GDM1 (cell line): ENCODE measurements at regions not wholly inside any gene's neighbourhood (a gene's known extent, or its start where the extent isn't known, plus 50 kb on each side); places are given as distances from the start of the nearest gene placed in this dataset.
"Not testable (repeated sequence)": the region's sequence is repeated elsewhere in the genome, so short reads cannot be mapped to it uniquely, and the experiment has no call there.

Source experiments
- DNase-seq: peaks from one replicate; lab custom pipeline; 2025; lab: John Stamatoyannopoulos, UW

DNA sequence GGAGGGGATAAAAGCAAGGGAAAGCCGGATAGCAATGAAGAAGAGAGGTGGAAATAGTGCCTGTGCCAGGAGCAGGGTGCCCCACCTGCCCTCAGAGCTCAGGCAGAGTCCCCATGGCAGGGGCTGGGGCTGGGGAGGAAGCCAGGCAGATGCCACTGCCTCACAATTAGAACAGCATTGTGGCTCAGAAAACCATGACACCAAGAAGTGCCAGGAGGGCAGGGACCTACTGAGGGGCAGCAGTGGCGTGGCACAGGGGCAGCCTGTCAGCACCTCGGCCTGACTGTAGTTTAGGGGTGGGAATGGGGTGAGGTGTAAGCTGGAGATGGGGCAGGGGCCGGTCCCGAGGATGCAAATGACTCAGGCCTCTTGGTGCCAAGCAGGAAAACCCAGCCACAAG lies 532.1 kb upstream of the B3GAT1 start:
- DNase-seq, result no peak

DNA sequence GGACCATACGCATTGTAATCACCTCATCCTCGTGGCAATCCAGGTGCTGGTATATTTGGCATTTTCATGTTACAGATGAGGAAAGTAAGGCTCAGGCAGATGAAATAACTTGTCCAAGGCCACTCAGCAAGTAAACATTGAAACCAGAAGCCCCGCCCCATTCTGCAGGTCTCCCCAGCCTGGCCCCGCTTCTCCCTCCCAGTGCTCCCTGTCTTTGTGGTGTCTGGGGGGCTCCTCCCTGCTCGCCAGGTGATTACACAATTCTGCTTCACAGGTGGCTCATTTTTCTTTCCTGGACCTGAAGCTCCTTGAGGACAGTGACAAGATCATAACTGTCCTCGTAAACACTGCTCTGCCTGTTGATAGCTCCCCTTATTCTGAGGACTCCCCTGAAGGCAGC lies 531.5 kb upstream of the B3GAT1 start:
- no peak for DNase-seq

DNA sequence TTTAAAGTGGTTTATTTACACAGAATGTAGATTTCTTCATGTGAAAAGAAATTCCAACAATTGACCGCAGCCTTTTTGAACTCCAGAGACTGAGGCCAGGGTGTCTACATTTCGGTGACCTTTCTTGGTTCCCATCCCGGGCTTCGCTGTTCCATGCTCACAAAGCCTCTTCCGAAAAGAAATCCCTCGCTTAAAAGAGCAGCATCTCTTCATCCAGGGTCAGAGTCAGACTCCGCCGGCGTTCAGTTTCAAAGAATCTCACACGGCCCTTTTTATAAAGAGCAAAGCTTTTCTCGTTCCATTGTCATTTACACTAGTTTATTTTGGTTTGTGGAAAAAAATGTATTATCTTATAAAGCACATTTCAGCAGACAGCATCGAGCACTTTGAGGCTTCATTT lies 530.6 kb upstream of the B3GAT1 start:
- no peak for DNase-seq

DNA sequence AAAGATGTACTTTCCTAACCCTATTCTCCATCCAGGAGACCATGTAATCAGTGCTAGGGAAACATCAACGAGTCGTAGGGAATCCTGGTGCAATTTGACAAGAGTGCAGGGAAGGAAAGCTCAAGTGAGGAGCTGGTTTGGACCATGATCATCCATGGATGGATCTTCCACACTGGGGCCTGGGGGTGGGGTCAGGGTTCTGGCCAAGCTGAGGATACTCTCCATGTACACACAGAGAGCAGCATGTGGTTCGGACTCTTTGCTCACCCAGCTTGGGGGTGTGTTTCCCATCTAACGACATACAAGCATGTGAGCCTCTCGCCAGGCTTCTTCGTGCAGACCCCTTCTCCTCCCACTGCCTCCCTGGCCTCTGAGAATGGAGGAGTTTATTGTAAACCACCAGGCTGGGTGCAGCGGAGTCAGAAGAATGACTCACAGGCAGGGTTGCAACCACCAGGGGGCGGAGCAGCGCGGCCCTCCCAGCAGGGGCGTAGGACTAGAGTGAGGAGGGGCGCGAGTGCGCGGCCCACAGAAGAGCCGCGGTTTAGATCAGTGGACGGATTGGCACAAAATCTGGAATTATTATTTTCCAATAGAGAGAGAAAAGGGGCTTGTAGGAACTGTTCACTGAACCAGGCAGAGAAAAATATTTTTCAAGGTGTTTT lies 530.0 kb upstream of the B3GAT1 start:
- not testable (repeated sequence) for DNase-seq

DNA sequence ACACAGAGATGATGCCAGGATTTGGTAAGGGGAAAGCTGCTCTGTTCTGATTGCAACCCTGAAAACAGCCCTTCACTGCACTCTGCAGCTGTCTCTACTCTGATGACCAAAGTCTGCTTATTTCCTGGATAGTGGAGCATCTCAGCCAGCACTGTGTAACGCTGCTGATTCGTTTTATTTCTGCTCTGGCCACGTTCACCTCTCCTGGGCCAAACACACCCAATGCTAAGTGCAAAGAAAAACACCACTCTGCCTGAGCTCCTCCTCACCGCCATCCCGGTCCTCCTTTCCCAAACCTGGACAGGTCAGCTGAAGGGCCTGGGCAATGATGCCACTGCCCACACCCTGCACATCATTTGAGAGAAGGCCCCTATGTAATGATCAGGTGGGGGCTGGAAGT lies 529.3 kb upstream of the B3GAT1 start:
- no peak for DNase-seq

DNA sequence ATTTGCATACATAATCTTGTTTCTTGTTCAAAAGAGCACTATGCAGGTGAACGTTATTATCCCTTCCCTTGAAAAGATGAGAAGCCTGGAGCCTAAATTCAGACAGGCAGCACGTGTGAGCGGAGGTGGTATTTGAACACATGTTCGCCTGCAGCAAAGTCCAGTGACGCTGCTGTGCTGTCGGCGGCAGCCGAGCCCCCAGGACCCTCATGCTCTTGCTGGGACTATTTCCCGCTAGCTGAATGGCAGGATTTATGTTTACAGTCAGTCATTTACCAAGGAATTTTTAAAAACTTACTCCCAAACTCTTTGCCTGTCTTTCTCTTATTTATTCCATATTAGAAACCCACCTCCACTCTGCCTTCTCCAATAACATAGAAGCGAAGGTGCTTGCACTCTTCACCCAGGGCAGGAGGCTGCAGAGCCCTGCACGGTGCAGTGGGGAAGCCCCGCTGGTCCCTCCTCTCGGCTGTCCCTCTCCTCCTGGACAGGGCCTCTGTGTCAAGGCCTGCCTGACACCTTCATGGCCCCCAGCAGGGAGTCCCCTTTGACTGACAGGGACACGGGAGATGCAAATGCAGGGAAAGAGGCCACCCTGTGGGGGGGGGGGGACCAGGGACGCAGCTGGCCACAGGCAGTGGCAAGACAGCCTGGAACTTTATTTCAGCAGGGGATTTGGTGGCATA lies 528.5 kb upstream of the B3GAT1 start:
- DNase-seq, result no peak

DNA sequence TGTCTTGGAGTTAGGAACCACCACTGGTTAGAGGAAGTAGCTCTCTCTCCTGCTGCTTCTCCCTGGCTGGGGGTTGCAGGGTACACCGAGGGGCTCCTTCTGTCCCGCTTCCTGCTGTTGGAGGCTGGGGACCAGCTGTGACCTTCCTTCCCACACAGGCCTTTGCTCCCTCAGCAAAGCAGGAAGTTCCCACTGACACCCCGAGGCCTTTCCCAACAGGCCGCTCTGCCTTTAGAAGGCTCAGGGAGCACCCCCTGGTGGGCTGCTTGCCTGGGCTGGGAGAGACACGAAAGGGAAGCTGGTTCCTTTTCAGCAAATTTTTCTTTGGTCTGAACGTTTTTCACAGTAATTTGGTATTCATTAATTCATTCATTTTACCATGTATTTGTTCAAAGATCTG lies 527.9 kb upstream of the B3GAT1 start:
- no peak for DNase-seq

DNA sequence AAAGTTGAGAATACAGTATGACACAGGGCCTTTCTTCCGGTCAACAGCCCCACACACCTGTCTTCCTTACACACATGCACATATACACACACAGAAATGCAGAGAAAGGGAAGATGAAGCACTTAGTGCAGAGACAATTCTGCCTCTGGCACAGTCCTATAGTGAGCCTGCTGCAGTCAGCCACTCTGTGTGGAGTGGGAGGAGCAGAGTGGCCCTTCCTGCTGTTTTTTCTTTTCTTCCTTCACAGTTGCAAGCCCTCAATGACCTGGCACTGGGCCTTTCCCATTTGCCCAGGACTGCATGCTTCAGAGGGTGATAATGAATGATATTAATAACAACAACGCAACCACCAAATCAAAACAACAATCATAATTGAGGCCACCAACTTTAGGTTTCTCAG lies 527.0 kb upstream of the B3GAT1 start:
- DNase-seq, result no peak

DNA sequence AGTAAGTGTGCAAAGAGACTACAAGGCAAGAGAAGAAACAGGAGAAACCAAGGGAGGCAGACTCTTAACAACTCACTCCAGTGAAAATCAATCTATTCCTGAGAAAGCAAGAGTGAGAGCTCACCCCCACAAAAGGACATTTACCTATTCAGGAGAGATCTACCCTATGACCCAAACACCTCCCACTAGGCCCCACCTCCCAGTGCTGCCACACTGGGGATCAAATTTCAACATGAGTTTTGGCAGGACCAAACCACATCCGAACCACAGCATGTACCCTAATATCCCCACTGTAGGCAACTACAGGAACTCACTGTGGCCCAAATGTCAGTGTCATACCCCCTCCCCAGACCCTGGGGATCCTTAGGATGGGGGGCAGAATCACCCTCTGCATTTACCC lies 526.2 kb upstream of the B3GAT1 start:
- no peak for DNase-seq

DNA sequence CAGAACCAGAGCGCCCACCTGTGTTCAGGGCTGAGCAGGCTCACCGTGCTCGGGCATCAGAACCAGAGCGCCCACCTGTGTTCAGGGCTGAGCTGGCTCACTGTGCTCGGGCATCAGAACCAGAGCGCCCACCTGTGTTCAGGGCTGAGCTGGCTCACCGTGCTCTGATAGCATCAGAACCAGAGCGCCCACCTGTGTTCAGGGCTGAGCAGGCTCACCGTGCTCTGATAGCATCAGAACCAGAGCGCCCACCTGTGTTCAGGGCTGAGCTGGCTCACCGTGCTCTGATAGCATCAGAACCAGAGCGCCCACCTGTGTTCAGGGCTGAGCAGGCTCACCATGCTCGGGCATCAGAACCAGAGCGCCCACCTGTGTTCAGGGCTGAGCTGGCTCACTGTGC lies 525.2 kb upstream of the B3GAT1 start:
- DNase-seq, result not testable (repeated sequence)

DNA sequence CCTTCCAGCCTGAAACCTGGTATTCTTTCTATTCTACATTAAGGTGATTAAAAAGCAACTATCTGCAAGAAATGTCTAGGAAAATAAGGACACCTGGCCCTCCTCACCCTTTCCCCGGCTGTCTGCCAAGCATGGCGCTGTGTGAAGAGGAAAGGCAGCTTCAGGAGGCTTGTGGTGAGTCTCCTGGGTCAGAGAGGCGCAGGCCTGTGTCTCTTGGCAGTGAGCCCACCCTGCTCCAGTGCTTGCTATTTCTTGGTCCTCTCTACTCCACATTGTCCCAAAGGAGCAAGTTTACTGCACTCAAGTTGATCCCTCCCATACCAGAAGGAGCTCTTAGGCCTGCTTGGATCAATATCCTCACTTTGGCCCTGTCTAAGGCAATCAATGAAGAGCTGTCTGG lies 520.7 kb upstream of the B3GAT1 start:
- DNase-seq, result no peak

DNA sequence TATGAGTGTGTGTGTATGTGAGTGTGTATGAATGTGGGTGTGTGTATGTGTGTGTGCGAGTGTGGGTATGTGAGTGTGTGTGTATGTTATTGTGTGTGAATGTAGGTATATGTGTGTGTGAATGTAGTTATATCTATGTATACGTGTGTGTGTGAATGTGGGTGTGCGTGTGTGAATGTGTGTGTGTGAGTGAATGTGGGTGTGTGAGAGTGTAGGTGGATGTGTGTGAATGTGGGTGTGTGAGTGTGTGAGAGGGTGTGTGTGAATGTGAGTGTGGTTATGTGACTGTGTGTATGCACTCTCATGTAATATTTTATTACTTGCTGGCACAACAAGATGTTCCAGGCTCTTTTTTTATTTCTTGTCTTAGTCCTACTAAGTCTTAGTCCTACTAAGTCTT lies 513.4 kb upstream of the B3GAT1 start:
- no peak for DNase-seq

DNA sequence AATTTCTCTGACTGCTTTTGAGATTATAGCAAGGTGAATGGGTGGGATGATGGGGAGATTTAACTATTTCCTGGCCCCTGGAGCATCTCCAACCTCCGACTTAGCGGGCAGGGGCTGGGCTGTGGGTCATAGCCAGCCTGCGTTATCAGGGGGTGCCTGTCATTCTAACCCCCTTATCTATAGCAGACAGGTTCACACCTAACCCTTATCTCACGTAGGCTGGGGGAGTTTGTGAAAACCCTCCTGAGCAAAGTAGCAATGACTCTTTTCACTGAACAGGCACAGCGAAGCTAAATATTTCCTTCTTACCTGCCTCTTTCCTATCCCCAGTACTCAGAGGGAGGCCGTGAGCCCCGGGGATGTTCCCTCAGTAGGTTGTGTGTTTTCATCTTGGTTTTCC lies 511.4 kb upstream of the B3GAT1 start:
- no peak for DNase-seq

DNA sequence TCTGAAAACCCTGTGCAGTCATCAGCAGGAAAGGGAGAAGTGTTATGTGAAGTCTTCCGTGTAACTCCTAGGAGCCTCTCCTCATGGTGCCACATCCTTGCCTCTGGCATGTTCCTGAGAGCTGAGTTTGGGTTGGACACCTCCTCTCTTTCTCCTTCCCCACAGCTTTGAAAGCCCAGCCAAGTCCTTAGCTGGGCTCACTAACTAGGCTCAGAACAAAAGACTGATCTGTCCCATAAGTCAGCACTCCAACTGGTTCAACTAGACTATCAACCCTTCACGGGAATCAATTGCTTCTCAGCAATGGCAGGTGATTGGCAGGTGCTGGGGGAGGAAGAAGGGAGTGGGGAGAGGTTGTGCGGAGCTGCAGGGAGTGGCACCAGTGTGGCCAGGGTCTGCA lies 509.9 kb upstream of the B3GAT1 start:
- DNase-seq, result no peak

DNA sequence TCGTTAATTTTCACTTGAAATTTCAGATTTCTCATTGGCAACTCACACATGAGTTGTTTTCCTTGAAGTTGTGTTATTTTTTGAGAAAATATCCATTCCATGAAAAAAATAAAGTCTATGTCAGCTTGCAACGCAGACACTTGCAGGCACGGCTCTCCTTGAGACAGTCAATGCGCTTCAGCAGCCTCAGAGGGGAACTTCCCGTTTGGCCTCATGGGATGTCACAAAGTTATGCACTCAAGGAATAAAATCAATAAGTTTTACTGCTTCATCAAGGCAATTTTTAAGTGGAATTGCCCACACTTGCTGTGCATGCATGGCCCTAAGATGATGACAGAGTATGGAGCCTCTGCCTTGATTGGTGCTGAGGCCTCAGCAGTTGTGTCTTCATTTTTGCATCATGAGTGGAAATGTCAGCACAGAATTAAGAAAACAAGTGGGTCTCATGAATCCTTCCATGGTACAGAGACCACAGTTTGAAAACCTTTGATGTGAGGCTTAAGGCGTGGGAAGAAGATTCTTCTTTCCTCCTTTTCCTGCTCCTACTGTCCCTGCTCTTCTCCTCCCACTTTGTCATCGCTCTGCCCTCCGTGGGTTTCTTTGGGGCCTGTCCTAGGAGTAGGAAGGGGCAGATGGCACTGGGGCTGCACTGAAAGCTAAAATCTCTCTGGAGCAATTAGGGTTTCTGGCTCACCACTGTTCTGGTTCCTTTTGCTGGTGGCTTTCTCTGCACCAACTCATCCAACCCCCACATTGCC lies 509.0 kb upstream of the B3GAT1 start:
- DNase-seq, result no peak

DNA sequence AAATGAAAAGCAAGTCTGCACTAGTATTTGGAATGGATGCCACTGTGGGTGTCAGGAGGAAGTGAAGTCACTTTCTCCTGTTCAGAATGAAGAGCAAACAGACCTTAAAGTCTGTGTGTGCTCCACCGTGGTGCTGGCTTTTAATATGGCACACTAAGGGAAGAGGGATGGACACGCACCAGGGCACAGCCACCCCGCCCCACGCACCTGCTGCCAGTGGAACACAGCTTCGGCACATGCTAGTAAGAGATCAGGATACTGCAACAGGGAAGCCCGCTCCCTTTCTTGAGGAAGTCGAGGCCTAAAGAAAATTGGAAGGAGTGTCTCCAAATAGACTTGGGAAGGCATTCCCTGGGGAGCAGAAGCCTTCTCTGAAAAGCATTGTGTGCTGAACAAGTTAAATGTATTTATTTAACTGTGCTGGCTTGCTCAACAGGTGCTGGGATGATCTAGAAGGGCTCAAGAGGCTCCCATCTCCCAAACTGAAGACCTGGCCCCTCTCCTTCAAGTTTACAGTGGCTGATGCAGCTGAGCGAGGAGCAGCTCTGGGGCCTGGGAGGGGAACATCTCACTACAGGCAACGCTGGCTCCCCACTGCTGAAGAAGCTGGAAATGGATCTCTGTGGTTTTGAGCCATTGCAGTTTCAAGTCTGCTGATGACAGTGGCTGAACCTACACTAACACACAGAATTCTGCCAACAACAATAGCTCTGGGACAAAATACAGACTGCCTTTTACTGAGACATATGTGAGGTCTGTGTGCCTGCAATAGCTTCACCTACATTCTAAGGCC lies 504.6 kb upstream of the B3GAT1 start:
- no peak for DNase-seq

DNA sequence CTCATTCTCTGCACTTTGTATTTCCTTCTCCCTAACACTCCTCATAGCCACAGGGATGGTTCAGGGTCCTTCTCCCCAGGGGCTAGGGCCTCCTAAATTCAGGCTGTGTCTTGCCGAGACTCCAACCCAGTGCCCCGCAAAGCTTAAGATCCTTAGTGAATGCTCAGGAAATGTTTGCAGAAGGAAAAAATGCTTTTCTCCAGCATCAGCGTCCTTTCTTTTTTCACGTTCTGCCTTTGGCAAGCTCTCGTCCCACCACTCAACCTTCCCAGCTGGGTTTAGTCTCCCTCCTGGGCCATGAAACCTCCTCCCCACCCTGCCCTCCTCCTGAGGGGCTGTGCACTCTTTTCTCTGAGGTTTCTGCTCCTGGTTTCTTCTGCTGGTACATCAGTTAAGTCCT lies 503.8 kb upstream of the B3GAT1 start:
- no peak for DNase-seq

DNA sequence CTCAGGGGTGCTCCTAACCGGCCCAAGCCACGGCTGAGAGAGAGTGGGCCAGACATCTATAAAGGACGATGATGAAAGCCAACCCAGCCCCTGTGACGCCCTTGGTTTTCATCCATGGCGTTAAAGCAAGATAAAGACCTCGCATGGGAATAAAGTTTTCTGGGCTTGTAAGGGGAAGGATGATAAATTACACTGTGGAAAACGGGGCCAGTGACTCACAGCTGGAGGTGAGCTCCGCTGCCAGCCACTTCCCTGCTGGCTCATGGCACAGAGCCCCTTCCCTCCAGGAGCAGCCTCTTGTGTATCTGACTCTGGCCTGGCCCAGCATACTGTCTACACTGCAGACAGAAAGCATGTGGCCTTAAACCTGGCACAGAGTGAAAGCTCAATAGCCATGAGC lies 503.2 kb upstream of the B3GAT1 start:
- DNase-seq, result no peak

DNA sequence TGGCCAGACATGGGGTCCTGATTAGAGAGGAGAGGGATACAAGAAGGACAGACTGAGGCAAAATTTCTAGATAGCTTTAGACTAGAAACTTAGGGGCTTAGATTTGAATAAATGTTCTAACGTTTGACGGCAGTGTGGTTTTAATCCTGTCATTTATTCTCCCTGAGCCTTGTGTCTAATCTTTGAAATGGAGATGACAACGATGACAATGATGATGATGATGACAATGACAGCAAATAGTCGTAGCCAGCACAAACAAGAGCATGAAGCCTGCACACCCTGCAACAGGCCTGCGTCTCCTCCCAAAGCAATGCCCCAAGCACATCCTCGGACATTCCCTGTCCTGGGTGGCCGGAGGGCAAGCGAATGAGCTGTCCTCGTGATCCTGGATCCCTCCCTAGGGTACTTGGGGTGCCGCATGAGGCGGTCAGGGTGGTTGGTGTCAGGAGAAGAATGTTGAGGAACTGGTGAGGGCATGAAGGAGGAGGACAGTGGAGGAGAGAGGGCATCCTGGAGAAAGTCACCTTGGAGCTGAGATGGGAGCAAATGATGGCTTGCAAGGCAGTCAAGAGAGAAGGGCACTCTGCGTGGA lies 502.1 kb upstream of the B3GAT1 start:
- DNase-seq, result no peak

DNA sequence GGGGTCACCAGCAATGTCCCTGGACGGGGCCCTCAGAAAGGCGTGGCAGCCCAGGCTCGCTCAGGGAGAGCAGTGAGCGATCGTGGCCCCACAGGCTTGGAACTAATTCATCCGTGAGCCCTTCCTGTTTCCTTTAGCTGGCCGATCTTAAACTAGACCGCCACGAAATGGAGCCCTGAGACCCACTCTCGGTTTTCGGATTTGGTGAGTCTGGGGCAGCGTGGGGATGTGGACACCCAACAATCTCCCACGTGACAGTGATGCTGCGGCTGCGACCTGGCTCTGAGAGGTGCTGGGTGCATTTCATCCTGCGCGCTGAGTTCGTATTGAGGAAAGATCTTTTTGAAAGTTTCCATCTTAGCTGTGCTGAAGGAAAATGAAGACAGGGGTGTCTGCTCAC lies 501.3 kb upstream of the B3GAT1 start:
- no peak for DNase-seq

DNA sequence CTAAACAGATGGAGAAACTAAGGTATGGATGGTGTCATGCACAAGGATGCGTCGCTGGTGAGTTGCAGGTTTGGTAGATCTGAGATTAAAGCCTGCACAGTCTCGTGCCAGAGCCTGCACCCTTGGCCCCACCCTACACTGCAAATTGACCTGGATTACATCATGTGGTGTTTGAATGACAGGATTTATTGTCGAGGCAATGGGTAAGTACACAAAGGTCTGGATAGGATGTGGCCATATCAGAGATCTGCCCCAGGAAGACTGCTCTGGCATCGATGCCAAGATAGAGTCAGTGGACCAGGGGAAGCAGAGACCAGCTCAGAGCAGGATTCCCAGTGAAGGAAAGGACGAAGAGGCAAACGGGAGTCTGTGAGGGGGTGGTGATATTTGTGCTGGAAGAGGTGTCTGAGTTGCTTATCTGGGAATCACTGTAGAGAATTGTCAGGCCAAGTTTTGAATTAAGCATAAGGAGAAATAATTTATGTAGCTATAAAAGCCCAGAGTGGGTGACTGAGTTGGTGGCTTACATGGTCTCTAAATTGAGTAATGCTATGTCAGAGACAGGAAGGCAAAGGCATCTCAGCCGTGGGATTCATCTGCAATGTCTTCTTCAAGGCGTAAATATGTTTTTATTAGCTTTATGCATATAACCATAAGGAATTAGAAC lies 499.6 kb upstream of the B3GAT1 start:
- DNase-seq, result no peak

DNA sequence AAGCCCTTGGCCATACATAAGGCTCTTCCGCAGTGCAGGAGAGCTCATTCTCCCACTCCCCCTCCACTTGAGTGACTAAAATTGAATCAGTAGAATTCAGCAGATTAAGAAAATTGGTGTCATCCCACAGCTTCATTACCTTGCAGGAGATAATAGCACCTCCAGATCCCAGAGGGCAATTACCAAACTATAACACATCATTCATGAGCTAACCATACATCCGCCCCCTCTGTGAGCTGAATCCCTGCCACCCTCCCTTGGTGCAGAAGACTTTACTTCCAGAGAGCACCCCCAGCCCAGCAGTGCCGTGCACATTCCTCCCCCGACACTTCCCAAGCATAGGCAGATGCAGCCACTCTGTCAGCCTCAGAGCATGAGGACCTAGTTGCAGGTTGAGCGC lies 496.5 kb upstream of the B3GAT1 start:
- DNase-seq, result no peak
